ENCODE measurements at regions not wholly inside any gene's neighbourhood (a gene's known extent, or its start where the extent isn't known, plus 50 kb on each side); places are given as distances from the start of the nearest gene placed in this dataset.

GRCh38 chr9:82599336-82599949 lies 463.5 kb downstream of the RASEF start:
- no peak for DNase-seq (ENCODE audit: low read depth)
- TF ChIP-seq, protein P1, sequence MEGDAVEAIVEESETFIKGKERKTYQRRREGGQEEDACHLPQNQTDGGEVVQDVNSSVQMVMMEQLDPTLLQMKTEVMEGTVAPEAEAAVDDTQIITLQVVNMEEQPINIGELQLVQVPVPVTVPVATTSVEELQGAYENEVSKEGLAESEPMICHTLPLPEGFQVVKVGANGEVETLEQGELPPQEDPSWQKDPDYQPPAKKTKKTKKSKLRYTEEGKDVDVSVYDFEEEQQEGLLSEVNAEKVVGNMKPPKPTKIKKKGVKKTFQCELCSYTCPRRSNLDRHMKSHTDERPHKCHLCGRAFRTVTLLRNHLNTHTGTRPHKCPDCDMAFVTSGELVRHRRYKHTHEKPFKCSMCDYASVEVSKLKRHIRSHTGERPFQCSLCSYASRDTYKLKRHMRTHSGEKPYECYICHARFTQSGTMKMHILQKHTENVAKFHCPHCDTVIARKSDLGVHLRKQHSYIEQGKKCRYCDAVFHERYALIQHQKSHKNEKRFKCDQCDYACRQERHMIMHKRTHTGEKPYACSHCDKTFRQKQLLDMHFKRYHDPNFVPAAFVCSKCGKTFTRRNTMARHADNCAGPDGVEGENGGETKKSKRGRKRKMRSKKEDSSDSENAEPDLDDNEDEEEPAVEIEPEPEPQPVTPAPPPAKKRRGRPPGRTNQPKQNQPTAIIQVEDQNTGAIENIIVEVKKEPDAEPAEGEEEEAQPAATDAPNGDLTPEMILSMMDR (IDR thresholded peaks at IDR 0.05; ENCODE audit: insufficient read depth, low read depth, low read length, missing control alignments), result no peak
- H3K4me3 ChIP-seq (ENCODE audit: low read length), result no peak overlapping the region

GRCh38 chr9:82600536-82601292 lies 462.2 kb downstream of the RASEF start:
- no peak overlapping the region for H3K4me3 ChIP-seq (ENCODE audit: low read length)
- no peak for DNase-seq (ENCODE audit: low read depth)
- TF ChIP-seq, protein P1 (IDR thresholded peaks at IDR 0.05; ENCODE audit: insufficient read depth, low read depth, low read length, missing control alignments), result no peak

GRCh38 chr9:82601293-82601771 lies 461.6 kb downstream of the RASEF start:
- no peak for DNase-seq (ENCODE audit: low read depth)

GRCh38 chr9:82604947-82605656 lies 457.8 kb downstream of the RASEF start:
- DNase-seq (ENCODE audit: low read depth), result no peak
- H3K4me3 ChIP-seq (ENCODE audit: low read length), result no peak overlapping the region
- TF ChIP-seq, protein P1 (IDR thresholded peaks at IDR 0.05; ENCODE audit: insufficient read depth, low read depth, low read length, missing control alignments), result no peak

More at GRCh38 chr9:82601293-82601771, 461.6 kb downstream of the RASEF start:
- no peak overlapping the region for H3K4me3 ChIP-seq (ENCODE audit: low read length)
- TF ChIP-seq, protein P1 (IDR thresholded peaks at IDR 0.05; ENCODE audit: insufficient read depth, low read depth, low read length, missing control alignments), result no peak

DNA sequence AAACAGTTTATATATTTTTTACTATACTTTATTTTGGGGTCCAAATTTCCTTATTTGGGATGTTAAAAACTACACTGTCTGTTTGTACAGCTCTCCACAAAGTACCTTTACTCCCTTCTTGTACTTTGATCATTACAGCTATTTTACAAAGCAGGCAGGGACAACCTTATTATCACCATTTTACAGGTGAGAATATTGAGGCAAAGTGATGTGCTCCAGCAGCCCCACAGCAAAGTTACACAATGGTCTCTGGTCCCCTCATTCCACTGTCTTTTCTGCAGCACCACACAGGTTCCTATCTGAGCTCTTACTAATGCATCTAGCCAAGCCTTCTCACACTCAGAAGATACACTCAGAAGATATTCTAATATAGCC lies 457.3 kb downstream of the RASEF start:
- no peak overlapping the region for H3K4me3 ChIP-seq (ENCODE audit: low read length)
- DNase-seq (ENCODE audit: low read depth), result no peak
- TF ChIP-seq, protein P1 (IDR thresholded peaks at IDR 0.05; ENCODE audit: insufficient read depth, low read depth, low read length, missing control alignments), result no peak

DNA sequence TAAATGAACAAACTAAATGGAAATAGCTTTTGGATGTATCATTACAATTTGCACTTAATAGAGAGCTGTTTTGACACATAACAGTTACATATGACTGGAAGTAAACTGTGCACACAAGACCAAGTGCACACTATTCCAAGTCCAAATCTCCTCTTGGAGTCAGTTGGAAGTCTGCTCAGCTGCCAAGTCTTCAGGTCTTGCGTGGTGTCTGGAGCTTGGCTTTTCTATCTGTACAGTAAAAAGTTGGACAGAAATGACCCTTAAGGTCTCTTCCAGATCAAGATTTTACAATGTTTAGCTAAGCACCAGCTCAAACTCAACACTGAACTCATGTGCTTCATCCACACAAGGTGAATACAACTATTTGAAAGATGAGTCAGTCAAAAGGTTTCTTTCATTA lies 456.9 kb downstream of the RASEF start:
- no peak for DNase-seq (ENCODE audit: low read depth)
- no peak overlapping the region for H3K4me3 ChIP-seq (ENCODE audit: low read length)
- TF ChIP-seq, protein P1 (IDR thresholded peaks at IDR 0.05; ENCODE audit: insufficient read depth, low read depth, low read length, missing control alignments), result no peak

Measured in epithelial cell of esophagus (primary cell).